ENCODE measurements at regions not wholly inside any gene's neighbourhood (a gene's known extent, or its start where the extent isn't known, plus 50 kb on each side); places are given as distances from the start of the nearest gene placed in this dataset.
A peak's percentile ranks its signal among the peaks of the same experiment; 100 is the strongest.

DNA sequence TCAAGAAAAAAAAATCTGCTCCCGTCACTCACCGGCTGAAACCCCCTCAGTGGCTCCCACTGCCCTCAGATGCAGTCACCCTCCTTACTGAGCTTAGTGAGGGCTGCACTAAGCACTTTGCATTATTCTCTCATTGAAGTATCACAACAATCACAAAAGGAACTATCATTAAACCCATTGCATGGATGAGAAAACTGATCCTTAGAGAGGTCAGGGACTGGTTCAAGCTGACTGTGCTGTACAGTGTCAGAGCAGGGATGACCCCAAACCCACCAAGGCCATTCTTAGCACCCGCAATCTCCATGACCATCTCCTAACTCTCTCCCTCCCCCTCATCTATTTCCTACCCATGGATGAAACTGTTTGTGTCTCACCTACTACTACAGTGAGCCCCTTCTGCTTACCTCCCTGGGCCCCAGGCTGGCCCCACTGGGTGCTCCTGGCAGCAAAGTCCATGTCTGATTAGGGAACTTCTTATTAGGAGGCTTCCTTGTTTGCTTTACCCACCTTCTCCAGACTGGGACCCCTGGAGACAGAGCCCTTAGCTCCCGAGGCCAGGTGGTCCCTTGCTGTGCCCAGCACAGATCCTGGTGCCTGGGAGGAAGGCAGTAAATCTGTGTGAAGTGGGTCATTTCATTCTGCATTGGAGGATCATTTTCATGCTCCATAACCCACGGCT lies 139.3 kb upstream of the ID2 start:
- ATAC-seq, result no peak
- no peaks in the 10 kb centered on the region for H3K36me3 ChIP-seq
- no peak for DNase-seq
- H3K9me3 ChIP-seq, result no peaks in the 10 kb centered on the region
- no peaks in the 10 kb centered on the region for H3K27me3 ChIP-seq
- in situ Hi-C loops (cut with MboI; ENCODE audit: low sequenced_read_pairs in 4 of 4) (no loop called here), intact Hi-C loops (cut with DNase I; ENCODE audit: low total_unique reads) (no loop called here)
- no peak overlapping the region for H3K4me3 ChIP-seq
- TF ChIP-seq, protein P1, sequence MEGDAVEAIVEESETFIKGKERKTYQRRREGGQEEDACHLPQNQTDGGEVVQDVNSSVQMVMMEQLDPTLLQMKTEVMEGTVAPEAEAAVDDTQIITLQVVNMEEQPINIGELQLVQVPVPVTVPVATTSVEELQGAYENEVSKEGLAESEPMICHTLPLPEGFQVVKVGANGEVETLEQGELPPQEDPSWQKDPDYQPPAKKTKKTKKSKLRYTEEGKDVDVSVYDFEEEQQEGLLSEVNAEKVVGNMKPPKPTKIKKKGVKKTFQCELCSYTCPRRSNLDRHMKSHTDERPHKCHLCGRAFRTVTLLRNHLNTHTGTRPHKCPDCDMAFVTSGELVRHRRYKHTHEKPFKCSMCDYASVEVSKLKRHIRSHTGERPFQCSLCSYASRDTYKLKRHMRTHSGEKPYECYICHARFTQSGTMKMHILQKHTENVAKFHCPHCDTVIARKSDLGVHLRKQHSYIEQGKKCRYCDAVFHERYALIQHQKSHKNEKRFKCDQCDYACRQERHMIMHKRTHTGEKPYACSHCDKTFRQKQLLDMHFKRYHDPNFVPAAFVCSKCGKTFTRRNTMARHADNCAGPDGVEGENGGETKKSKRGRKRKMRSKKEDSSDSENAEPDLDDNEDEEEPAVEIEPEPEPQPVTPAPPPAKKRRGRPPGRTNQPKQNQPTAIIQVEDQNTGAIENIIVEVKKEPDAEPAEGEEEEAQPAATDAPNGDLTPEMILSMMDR (IDR thresholded peaks at IDR 0.05 in 4 of 5, conservative IDR thresholded peaks at IDR 0.05 in 1 of 5), result no peak
- TF ChIP-seq POLR2A (IDR thresholded peaks at IDR 0.05), result no peak
- no peak overlapping the region for H3K27ac ChIP-seq
- H3K4me1 ChIP-seq, result peaks cover 0 to 4% of the 10 kb centered on the region in 2 donors

DNA sequence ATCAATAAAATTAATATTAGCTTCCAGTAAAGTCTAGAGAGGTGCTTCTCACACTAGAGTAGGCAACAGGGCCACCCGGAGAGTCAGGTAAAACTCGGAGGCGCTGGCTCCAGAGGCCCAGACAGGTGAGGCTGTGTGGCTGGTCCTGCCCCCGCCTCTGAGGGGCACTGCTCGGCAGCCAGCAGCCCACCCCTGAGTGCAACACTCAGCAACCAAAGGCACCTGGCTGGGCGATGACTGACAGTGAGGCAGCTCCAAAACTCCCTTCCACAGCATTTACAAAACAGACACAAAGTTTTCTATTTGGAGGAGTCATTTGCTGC lies 138.8 kb upstream of the ID2 start:
- Histone ChIP-seq H3K27me3 (no peaks in the 10 kb centered on the region), H3K4me1 (peaks cover 0 to 4% of the 10 kb centered on the region in 2 donors), H3K27ac (no peak overlapping the region), H3K36me3 (no peaks in the 10 kb centered on the region), H3K4me3 (no peak overlapping the region), H3K9me3 (no peaks in the 10 kb centered on the region)
- intact Hi-C loops (cut with DNase I; ENCODE audit: low total_unique reads) (no loop called here), in situ Hi-C loops (cut with MboI; ENCODE audit: low sequenced_read_pairs in 4 of 4) (no loop called here)
- TF ChIP-seq, protein P1 (IDR thresholded peaks at IDR 0.05 in 4 of 5, conservative IDR thresholded peaks at IDR 0.05 in 1 of 5), result no peak
- no peak for TF ChIP-seq POLR2A (IDR thresholded peaks at IDR 0.05)
- DNase-seq (peak in 1 of 2 donors; percentile 6), ATAC-seq (no peak)

GRCh38 chr2:8543383-8544170 lies 138.3 kb upstream of the ID2 start:
- ATAC-seq (peak; percentile 47 to 58), DNase-seq (peak in 1 of 2 donors; percentile 43)
- Histone ChIP-seq H3K9me3 (no peaks in the 10 kb centered on the region), H3K27me3 (no peaks in the 10 kb centered on the region), H3K4me3 (no peak overlapping the region), H3K4me1 (peaks cover 0 to 4% of the 10 kb centered on the region in 2 donors), H3K36me3 (no peaks in the 10 kb centered on the region), H3K27ac (peak overlapping the region in 2 of 4 donors; percentile 10 to 12)
- intact Hi-C loops (cut with DNase I; ENCODE audit: low total_unique reads) (no loop called here), in situ Hi-C loops (cut with MboI; ENCODE audit: low sequenced_read_pairs in 4 of 4) (no loop called here)
- peak in 1 of 2 donors; percentile 18 for TF ChIP-seq POLR2A (IDR thresholded peaks at IDR 0.05)
- TF ChIP-seq, protein P1 (IDR thresholded peaks at IDR 0.05 in 4 of 5, conservative IDR thresholded peaks at IDR 0.05 in 1 of 5), result no peak

DNA sequence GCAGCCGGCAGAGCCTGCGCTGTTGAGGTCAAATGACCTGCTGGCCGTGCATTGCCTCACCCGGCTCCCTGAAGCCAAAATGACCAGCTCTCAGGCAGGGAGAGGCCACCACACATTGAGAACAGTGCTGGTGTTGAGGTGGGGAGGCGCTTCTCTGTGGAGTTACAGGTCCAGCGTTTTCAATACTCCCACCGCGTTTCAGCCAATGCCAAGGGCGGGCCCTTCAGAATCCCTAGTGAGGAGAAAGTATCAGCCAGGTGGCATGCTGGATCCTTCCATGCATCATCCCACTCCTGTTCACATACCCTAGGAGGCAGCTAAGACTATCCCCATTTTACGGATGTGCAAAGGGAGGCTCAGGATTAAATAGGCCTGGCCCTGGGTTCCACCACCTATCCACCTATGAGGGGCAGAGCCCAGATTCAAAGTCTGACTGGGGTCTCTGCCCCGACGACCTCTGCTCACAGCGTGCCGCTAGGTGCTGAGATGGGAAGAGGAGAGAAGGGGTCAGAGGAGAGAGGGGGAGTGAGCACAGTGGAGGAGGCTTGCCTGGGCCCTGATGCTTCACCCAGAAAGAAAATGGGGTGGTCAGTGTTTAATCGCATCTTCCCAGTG lies 137.6 kb upstream of the ID2 start:
- intact Hi-C loops (cut with DNase I; ENCODE audit: low total_unique reads), result no loop called here
- Histone ChIP-seq H3K36me3 (no peaks in the 10 kb centered on the region), H3K27ac (peak overlapping the region in 1 of 4 donors; percentile 18), H3K27me3 (no peaks in the 10 kb centered on the region), H3K4me3 (no peak overlapping the region), H3K9me3 (no peaks in the 10 kb centered on the region), H3K4me1 (peaks cover 0 to 4% of the 10 kb centered on the region in 2 donors)
- DNase-seq (no peak), ATAC-seq (no peak)
- TF ChIP-seq POLR2A (IDR thresholded peaks at IDR 0.05), result no peak
- TF ChIP-seq, protein P1 (IDR thresholded peaks at IDR 0.05 in 4 of 5, conservative IDR thresholded peaks at IDR 0.05 in 1 of 5), result no peak
- in situ Hi-C loops (cut with MboI; ENCODE audit: low sequenced_read_pairs in 4 of 4), result no loop called here
